ENCODE measurements at regions not wholly inside any gene's neighbourhood (a gene's known extent, or its start where the extent isn't known, plus 50 kb on each side); places are given as distances from the start of the nearest gene placed in this dataset.
A peak's percentile ranks its signal among the peaks of the same experiment; 100 is the strongest.
"Not testable (repeated sequence)": the region's sequence is repeated elsewhere in the genome, so short reads cannot be mapped to it uniquely, and the experiment has no call there.

DNA sequence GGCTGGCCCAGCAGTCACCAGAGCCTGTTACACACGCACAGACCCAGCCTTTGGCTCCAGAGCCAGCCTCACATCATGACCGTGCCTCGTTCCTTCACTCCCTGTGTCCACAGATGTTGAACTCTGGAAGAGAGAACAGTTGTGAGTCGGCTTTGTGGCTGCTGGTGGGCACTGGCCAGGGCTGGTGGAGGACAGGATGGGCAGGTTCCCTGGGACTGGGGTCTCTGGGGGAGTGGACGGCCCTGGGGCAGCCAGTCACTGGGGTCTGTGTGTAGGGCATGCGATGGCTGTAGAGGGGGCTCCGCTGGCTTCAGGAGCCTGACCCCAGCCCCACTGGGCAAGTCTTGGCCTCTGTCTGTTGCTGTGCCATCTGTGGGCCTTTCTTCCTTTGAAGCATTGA lies 1070.1 kb downstream of the BRD1 start:
- peak in 3 of 5 donors; percentile 4 to 15 (median 5) for DNase-seq
- no peak overlapping the region for H3K27ac ChIP-seq
- TF ChIP-seq POLR2A (IDR thresholded peaks at IDR 0.05): no peak
- TF ChIP-seq, protein P1, sequence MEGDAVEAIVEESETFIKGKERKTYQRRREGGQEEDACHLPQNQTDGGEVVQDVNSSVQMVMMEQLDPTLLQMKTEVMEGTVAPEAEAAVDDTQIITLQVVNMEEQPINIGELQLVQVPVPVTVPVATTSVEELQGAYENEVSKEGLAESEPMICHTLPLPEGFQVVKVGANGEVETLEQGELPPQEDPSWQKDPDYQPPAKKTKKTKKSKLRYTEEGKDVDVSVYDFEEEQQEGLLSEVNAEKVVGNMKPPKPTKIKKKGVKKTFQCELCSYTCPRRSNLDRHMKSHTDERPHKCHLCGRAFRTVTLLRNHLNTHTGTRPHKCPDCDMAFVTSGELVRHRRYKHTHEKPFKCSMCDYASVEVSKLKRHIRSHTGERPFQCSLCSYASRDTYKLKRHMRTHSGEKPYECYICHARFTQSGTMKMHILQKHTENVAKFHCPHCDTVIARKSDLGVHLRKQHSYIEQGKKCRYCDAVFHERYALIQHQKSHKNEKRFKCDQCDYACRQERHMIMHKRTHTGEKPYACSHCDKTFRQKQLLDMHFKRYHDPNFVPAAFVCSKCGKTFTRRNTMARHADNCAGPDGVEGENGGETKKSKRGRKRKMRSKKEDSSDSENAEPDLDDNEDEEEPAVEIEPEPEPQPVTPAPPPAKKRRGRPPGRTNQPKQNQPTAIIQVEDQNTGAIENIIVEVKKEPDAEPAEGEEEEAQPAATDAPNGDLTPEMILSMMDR (IDR thresholded peaks at IDR 0.05): no peak
- TF ChIP-seq EP300 (IDR thresholded peaks at IDR 0.05): no peak
- 70 to 80% (median 72%) methylated on average over 7 of the region's 7 CpGs for WGBS, 3 donors
- intact Hi-C loops (cut with DNase I): no loop called here
- no peaks in the 10 kb centered on the region for H3K36me3 ChIP-seq
- H3K9me3 ChIP-seq: peaks cover 0 to 4% of the 10 kb centered on the region in 2 donors
- H3K27me3 ChIP-seq: no peaks in the 10 kb centered on the region
- no peak overlapping the region for H3K4me3 ChIP-seq
- no peaks in the 10 kb centered on the region for H3K4me1 ChIP-seq (ENCODE audit: insufficient read depth)

DNA sequence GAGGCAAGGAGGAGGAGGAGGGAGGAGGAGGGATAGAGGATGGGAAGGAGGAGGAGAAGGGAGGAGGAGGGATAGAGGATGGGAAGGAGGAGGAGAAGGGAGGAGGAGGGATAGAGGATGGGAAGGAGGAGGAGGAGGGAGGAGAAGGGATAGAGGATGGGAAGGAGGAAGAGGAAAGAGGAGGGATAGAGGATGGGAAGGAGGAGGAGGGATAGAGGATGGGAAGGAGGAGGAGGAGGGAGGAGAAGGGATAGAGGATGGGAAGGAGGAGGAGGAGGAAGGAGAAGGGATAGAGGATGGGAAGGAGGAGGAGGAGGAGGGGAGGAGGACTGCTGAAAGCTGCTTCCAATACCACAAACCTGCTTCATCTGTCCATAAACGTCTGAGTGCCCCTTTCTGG lies 1070.5 kb downstream of the BRD1 start:
- DNase-seq; H3K9me3 ChIP-seq; intact Hi-C loops (cut with DNase I); H3K4me1 ChIP-seq (ENCODE audit: insufficient read depth); H3K27ac ChIP-seq; H3K27me3 ChIP-seq; H3K4me3 ChIP-seq; H3K36me3 ChIP-seq: not testable (repeated sequence)
- 0 to 14% (median 0%) methylated on average over 1 of the region's 1 CpG for WGBS, 3 donors

DNA sequence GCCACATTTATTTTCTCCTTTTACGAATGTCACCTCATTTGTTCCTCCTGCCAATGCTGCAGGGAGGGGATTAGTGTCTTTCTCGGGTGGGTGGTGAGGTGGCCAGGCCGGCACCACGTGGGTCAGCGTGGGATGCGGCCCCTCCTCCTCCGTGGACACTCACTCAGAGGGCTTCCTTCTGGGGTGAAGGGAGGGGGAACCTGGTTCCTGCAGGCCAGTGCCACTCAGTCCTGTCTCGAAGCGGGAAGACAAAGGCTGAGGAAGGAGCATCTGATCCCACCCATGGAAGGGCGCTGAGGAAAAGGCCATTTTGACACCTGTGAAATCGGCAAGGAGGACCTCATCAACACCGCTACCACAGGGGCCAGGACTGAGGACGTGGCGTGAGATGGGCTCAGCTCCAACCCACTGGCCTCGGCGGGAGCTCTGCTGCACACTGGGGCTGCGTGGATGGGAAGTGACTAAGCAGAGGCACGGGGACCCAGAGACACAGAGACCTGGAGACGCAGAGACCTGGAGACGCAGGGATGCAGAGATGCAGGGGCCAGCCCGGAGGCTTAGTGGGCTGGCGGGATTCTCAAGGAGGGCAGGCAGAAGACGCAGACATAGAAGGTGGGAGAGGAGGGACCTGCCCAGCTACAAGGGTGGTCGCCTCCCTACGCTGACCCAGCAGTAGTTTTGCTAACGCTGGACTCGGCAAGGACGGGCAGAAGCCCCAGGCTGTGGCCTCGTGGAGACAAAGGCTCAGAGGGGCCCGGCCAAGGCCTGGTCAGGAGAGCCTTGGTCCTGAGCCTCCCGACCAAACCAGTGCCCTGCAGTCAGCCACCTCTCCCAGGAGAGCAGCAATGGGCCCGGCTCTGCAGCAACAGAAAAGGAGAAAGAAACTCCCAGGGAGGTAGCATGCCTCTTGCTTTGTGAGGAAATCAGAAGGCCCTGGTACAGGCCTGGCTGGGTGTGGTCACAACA lies 1071.2 kb downstream of the BRD1 start:
- H3K27ac ChIP-seq: no peak overlapping the region
- 78 to 81% (median 80%) methylated on average over 32 of the region's 32 CpGs for WGBS, 3 donors

DNA sequence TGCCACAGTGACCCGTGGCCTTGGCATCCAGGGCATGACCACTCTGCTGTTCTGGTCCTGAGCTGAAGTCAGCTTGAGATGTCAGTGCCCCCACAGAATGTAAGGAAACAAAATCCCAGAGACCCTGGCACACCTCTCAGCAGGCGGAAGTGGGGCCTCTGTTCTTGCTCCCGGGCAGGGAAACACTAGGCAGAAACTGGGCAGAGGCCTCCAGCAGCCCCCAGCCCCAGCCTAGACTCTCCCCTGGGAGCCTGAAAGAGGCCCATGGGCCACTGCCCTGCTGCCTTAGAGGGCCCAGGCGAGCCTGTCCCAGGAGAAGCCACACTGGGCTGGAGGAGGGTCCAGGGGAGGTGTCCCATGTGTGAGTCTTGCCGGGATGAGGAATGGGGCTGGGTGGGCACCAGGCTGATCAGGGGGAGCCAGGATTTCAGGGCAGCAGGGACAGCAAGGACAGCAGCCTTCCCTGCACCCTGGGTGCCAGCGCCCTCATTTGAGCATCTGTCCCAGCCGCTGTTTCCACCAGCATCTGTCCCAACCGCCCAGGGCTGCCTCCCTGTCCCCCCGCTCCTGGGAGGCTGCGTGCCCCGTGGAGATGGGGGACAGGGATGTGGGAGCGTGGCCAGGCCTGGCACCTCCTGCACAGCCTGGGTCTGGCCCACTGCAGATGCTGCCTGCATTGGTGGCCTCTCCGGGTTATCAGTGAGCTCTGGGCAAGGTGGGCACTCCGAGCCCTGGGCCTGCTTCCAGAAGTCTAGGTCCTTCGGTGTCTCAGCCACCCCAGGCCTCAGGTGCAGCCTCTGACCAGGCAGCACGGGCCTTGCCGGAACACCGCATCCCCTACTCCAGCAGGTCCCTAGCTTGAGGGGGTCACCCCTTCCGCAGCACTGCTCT lies 1072.4 kb downstream of the BRD1 start:
- DNase-seq: no peak
- TF ChIP-seq POLR2A (IDR thresholded peaks at IDR 0.05) (no peak), EP300 (IDR thresholded peaks at IDR 0.05) (no peak)
- TF ChIP-seq, protein P1 (IDR thresholded peaks at IDR 0.05): no peak
- Histone ChIP-seq H3K9me3 (no peaks in the 10 kb centered on the region), H3K36me3 (no peaks in the 10 kb centered on the region), H3K27me3 (no peaks in the 10 kb centered on the region), H3K4me1 (ENCODE audit: insufficient read depth) (no peaks in the 10 kb centered on the region), H3K4me3 (no peak overlapping the region), H3K27ac (no peak overlapping the region)
- intact Hi-C loops (cut with DNase I): no loop called here
- 87 to 92% (median 89%) methylated on average over 18 to 19 of the region's 19 CpGs for WGBS, 3 donors

More for the DNA sequence above, 1071.2 kb downstream of the BRD1 start:
- peak in 2 of 5 donors; percentile 6 to 17 for DNase-seq
- Histone ChIP-seq H3K36me3 (no peaks in the 10 kb centered on the region), H3K4me3 (no peak overlapping the region), H3K27me3 (no peaks in the 10 kb centered on the region), H3K4me1 (ENCODE audit: insufficient read depth) (no peaks in the 10 kb centered on the region), H3K9me3 (peaks cover 0 to 4% of the 10 kb centered on the region in 2 donors)
- intact Hi-C loops (cut with DNase I): no loop called here
- TF ChIP-seq, protein P1 (IDR thresholded peaks at IDR 0.05): no peak
- no peak for TF ChIP-seq POLR2A (IDR thresholded peaks at IDR 0.05)
- no peak for TF ChIP-seq EP300 (IDR thresholded peaks at IDR 0.05)
